KBM-7 (cell line): ENCODE measurements at regions not wholly inside any gene's neighbourhood (a gene's known extent, or its start where the extent isn't known, plus 50 kb on each side); places are given as distances from the start of the nearest gene placed in this dataset.
"Not testable (repeated sequence)": the region's sequence is repeated elsewhere in the genome, so short reads cannot be mapped to it uniquely, and the experiment has no call there.

Experiments used
- DNase-seq: peaks from one replicate; pipeline ENCODE4 v3.0.0-alpha.2; 2015
- in situ Hi-C: fragments of 300-500 bp; cut with MboI; formaldehyde crosslinking; loops from 2 replicates; pipeline ENCODE4 v1.14.3; 2020; ENCODE audit warnings: low sequenced_read_pairs, low pct_unique_long_range_greater_than_20kb, mixed read lengths

DNA sequence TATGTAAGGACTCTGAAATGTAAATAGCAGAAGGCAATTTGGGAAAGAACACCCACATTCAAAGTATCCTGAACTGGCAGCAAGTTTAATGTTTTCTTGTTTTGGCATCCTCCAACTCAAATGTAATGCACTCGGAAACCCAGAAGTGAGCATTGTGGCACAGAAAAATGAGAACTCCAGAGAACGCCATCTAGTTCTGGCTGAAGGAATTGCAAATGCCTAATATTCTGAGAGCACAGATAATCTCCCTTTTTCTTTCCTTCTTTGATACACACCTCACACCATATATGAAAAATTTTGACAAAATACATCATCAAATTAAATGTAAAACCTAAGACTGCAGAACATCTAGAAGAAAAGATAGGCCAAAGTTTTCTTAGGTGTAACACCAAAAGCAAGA, 52.1 kb downstream of the PWWP3B start:
- in situ Hi-C loops = no loop called here
- no peak for DNase-seq

- in situ Hi-C loops = no loop called here
- DNase-seq = no peak
Measured at GRCh38 chrX:106243376-106243775, 75.3 kb downstream of the PWWP3B start.

DNA sequence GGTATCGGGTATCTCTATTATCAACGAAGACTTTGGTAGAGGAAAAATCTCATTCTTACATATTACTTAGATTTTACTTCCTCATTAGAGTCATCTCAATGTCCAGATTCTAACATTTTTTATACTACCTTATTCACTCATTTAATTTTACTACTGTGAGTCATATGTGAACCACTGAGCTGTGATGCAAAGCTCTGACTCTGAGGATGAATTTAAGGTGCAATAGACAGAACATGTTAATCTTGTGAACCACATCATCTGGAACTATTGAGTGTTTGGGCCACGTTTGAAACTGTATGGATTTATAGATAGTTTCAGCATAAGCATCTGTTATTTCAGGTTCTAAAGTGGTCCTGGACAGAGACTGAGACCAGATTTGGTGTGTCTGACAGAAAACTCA, 78.4 kb downstream of the PWWP3B start:
- no peak for DNase-seq
- in situ Hi-C loops = no loop called here

DNA sequence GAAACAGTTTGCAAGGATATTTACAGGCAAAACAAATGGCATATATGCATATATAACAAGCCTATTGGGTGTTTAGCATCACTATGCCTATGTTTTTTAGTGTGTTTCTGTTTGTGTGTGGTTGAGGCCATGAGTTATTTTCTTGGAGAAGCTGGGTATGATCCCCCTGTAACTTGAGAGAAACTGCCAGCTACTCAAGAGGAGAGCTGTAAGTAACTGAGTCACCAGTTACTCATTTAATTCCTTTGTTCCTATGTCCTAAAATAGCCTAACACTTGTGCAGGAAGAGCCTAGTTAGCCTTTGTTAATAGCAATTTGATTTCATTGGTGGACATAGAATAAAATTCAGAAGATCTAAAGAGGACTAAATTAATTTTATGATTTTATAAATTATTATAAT, 79.1 kb downstream of the PWWP3B start:
- DNase-seq = no peak
- in situ Hi-C loops = no loop called here

DNA sequence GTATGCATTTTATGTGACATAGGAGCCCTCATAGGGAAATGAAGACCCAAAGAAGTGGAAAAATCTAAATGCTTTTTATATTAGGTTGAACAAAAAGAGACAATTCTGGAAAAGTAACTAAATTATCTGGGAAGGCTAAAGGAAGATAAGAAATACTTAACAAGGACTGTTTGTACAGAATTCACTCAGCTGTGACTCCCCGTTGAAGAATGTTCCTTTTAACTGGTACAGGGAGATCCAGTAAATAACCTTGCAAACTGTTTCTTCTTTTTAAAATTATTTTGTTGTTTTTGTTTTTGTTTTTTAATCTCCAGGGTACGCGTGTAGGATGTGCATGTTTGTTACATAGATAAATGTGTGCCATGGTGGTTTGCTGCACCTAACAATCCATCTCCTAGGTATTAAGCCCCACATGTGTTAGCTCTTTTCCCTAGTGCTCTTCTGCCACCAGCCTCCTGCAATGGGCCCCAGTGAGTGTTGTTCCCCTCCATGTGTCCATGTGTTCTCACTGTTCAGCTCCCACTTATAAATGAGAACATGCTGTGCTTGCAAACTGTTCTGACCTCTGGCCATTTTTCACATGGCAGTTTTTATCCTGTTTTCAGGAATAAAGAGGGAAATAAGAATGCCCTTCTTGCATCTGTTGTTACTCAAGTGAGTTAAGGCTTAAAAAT, 81.7 kb downstream of the PWWP3B start:
- in situ Hi-C loops = no loop called here
- DNase-seq = no peak

DNA sequence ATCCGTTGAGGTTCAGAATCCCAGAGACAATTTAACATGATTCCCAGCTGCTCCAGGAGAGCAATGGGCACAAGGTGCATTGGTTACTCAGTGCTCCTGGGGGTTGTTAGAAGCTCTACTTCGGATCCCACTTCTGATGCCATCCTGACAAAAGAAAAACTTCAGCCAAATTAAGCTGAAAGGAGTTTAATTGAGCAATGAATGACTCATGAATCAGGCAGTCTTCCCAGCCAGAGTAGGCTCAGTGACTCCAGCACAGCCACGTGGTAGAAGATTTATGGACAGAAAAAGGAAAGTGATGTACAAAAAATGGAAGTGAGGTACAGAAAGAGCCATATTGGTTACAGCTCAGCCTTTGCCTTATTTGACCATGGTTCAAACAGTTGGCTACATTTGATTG, 95.7 kb downstream of the PWWP3B start:
- no peak for DNase-seq
- in situ Hi-C loops = no loop called here

DNA sequence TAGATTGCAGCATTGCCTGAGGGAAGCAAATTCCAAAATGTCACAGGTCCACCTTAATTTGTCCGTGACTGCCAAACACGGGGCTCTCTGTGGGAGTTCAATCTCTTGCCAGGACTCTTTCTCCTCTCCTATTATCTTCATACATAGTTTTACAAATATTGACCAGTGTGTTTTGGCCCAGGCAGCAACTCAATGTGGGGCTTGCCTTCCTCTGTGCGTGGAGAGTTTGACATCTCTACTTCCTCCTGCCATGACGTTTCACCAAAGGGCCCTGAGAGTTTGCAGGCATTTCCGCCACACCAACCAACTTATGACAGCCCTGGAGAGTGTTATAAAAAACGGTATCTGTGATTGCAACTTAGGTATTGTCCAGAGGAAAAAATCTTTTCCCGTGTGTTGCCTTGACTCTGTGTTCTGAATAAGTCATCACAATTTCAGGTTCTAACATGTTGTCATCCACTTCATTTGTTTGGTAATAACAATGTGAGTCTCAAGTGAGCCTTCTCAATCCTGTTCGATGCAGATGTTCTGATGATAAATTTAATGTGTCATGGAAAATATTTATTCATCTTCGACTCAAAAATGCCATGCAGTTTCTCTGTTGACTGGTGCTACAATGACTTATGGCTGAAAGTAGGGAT, 106.0 kb downstream of the PWWP3B start:
- DNase-seq, in situ Hi-C loops: not testable (repeated sequence)

DNA sequence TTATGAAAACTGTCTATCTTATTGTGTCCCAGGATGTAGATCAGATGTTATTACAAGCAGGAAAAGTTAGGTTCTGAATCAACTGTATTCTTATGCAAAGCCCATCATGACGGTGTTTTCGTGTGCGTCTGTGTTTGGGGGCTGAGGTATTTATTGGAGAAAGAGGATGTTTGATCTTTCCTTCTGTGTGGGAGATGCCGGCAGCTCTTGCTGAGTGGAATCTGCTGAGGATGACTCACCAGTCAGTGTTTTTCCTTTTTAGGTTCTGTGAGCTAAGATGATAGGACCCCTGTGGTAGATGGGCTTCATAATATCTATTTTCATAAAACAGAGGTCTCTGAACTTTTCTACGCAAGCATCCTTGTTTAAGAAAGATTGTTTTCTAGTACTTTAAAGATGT, 107.1 kb downstream of the PWWP3B start:
- in situ Hi-C loops, DNase-seq: not testable (repeated sequence)

GRCh38 chrX:106278951-106279350, 110.8 kb downstream of the PWWP3B start:
- in situ Hi-C loops = no loop called here

GRCh38 chrX:106281383-106281782, 113.3 kb downstream of the PWWP3B start:
- in situ Hi-C loops = no loop called here
- no peak for DNase-seq

More at GRCh38 chrX:106278951-106279350, 110.8 kb downstream of the PWWP3B start:
- DNase-seq = no peak

DNA sequence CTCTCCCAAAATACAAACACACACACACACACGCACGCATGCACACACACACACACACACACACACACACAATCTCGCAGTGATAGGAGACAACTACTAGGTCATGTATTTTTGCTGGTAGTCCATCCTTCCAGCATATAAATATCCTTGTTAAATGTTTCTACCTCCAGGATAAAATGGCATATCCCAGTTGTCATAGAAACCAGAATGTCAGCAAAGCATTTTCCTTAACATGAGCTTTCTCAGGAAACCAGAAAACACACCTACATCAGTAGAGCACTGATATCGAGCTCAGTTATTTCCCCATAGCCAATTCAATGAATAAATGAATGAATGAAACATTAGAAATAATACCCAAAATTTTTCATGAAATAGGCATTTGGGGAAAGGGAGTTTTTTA, 115.7 kb downstream of the PWWP3B start:
- DNase-seq = no peak
- in situ Hi-C loops = no loop called here

- in situ Hi-C loops = no loop called here
- no peak for DNase-seq
Measured at GRCh38 chrX:106284431-106285025, 116.4 kb downstream of the PWWP3B start.

DNA sequence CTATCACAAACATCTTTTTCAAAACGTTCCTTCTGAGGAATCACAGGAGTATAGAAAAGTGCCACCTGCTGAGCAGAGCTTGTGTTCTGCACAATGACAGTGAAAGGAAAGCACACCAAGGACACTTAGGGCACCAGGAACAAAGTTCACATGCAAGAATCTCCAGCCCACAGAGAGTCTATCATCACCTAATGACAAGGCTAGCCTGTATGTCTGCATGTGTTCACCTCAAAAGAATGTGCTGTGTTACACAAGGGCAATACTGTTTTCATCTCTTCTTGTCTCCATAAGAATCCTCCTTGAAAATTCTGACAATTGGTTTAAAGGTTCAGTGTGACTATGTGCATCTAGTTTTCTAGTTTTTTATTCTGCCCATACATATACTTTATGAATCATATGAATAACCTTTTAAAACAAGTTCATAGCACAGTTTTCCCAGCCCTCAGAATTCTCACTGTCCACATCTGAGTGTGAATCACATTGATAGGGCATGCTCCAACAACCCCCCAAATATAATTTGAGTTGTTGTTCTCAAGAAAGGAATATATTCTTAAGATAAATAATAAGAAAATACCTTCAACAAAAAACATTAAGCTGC, 118.0 kb downstream of the PWWP3B start:
- in situ Hi-C loops = no loop called here
- DNase-seq = no peak

GRCh38 chrX:106290778-106291177, 122.7 kb downstream of the PWWP3B start:
- in situ Hi-C loops, DNase-seq: not testable (repeated sequence)

- in situ Hi-C loops = not testable (repeated sequence)
Measured at GRCh38 chrX:106291779-106292390, 123.8 kb downstream of the PWWP3B start.

GRCh38 chrX:106300239-106300638, 132.1 kb downstream of the PWWP3B start:
- in situ Hi-C loops = no loop called here
- no peak for DNase-seq

More at GRCh38 chrX:106291779-106292390, 123.8 kb downstream of the PWWP3B start:
- not testable (repeated sequence) for DNase-seq

DNA sequence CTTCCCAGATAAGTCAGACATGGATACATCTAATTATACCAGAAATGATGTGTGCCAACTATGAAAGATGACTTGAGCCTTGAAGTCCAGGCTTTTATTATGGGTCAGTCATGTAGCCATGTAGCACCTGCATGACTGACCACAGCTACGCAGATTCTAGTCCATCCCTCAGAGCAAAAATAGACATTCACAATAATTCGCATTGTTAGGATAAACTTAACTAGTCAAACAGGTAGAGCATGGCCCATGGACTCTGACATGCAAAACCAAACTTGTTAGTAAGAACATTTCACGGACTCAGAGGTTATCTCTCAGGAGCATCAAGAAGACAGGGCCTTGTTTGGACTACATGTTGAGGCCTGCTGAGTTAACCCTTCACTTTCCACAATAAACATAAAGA, 132.6 kb downstream of the PWWP3B start:
- no peak for DNase-seq

DNA sequence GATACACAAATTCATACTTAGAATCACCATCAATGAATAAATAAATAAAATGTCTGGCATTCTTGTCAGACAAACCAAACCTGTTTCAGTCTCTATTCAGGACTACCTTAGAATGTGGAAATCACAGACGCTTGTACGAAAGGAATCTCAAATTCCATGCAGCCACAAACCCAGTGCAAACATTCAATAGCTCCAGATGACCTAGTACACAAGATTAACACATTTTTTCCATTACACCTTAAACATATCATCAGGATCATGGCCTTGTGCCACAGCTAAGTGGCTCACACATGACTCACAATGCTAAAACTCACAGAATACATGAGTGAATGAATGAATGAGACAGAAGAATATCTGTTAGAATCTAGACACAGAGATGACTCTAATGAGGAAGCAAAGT, 134.2 kb downstream of the PWWP3B start:
- in situ Hi-C loops = no loop called here
- no peak for DNase-seq

More for the DNA sequence above, 132.6 kb downstream of the PWWP3B start:
- in situ Hi-C loops = no loop called here

DNA sequence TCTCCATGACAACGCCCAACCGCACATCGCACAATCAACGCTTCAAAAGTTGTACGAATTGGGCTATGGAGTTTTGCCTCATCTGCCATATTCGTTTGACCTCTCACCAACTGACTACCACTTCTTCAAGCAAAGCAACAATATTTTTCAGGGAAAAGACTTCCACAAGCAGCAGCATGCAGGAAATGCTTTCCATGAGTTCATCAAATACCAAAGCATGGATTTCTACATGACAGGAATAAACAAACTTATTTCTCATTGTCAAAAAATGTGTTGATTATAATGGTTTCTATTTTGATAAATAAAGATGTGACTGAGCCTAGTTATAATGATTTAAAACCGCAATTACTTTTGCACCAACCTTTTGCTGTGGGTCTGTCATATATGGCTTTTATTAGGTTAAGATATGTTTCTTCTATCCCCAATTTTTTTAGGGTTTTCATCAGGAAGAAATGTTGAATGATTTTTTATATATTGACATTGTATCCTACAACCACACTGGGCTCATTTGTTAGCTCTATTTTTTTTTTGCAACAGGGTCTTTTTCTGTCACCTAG, 138.4 kb downstream of the PWWP3B start:
- in situ Hi-C loops = no loop called here
- no peak for DNase-seq
